H1 (cell line): ENCODE measurements at regions not wholly inside any gene's neighbourhood (a gene's known extent, or its start where the extent isn't known, plus 50 kb on each side); places are given as distances from the start of the nearest gene placed in this dataset.

Experiments used
- CTCF ChIA-PET: fragments of 300-600 bp; sonication (Branson Sonifier 250); formaldehyde crosslinking; loops from one replicate; lab custom pipeline; 2021; ENCODE audit not compliant: partially characterized antibody; lab: Charles Lee
- POLR2A ChIA-PET: fragments of 300-600 bp; sonication (Branson Sonifier 250); formaldehyde crosslinking; loops from one replicate; lab custom pipeline; 2021; ENCODE audit warnings: inconsistent platforms; ENCODE audit not compliant: partially characterized antibody; lab: Charles Lee
- DNase-seq, 2 experiments: peaks; one replicate each; pipeline versions ENCODE4 v3.0.0 to v3.0.0-alpha.2; 2010 to 2022; ENCODE audit warnings: low spot score in 2 of 2, low read depth in 1 of 2, mixed read lengths in 1 of 2
- FAIRE-seq: peaks from 2 replicates; lab custom pipeline; 2011; peaks lifted over from hg19 to GRCh38; lab: Jason Lieb, UNC
- H2AFZ ChIP-seq: 2 replicates; pipeline ENCODE4 v1.8.1; 2012; ENCODE audit warnings: low read length, inconsistent platforms
- H2AK5ac ChIP-seq: 2 replicates; pipeline ENCODE4 v1.6.1; 2013; ENCODE audit warnings: low read depth, low read length
- H2BK120ac ChIP-seq: replicated peaks from 2 replicates; pipeline ENCODE3; 2013; ENCODE audit warnings: low read depth, low read length, inconsistent platforms
- H2BK12ac ChIP-seq: 2 replicates; pipeline ENCODE4 v1.6.1; 2013; ENCODE audit warnings: low read depth, low read length
- H2BK15ac ChIP-seq: 2 replicates; pipeline ENCODE4 v1.6.1; 2013; ENCODE audit warnings: low read length
- H2BK20ac ChIP-seq: 2 replicates; pipeline ENCODE4 v1.6.1; 2013; ENCODE audit warnings: low read length
- H2BK5ac ChIP-seq: 2 replicates; pipeline ENCODE4 v1.6.1; 2013; ENCODE audit warnings: low read depth, low read length
- H3K14ac ChIP-seq: 2 replicates; pipeline ENCODE4 v1.6.1; 2013; ENCODE audit warnings: inconsistent platforms; ENCODE audit not compliant: insufficient read length
- H3K18ac ChIP-seq: 2 replicates; pipeline ENCODE4 v1.6.1; 2013; ENCODE audit warnings: low read length; ENCODE audit errors: extremely low read depth
- H3K23ac ChIP-seq: 2 replicates; pipeline ENCODE4 v1.6.1; 2013; ENCODE audit warnings: inconsistent platforms; ENCODE audit not compliant: insufficient read length
- H3K23me2 ChIP-seq: 2 replicates; pipeline ENCODE4 v1.6.1; 2013; ENCODE audit warnings: low read depth, low read length
- H3K27ac ChIP-seq: 2 replicates; pipeline ENCODE4 v1.6.1; 2011; ENCODE audit warnings: low read depth, low read length, inconsistent platforms
- H3K27me3 ChIP-seq, 4 experiments: replicated peaks in 1 of 4; 1 replicate in 1 of 4; 2 replicates in 3 of 4; pipeline versions ENCODE4 v1.6.1 to v1.8.1; 2011 to 2013; ENCODE audit warnings: low read length in 3 of 4, mild to moderate bottlenecking in 3 of 4, inconsistent platforms in 2 of 4, mixed read lengths in 2 of 4, moderate library complexity in 1 of 4; ENCODE audit not compliant: control insufficient read depth in 3 of 4, insufficient read depth in 3 of 4; ENCODE audit errors: extremely low read depth in 1 of 4
- H3K36me3 ChIP-seq, 4 experiments: 2 replicates each; pipeline versions ENCODE4 v1.6.1 to v1.8.1; 2011 to 2013; ENCODE audit warnings: mild to moderate bottlenecking in 4 of 4, low read length in 3 of 4, moderate library complexity in 2 of 4, control low read depth in 1 of 4, inconsistent platforms in 1 of 4; ENCODE audit not compliant: insufficient read depth in 4 of 4, control insufficient read depth in 2 of 4
- H3K4ac ChIP-seq: replicated peaks from 2 replicates; pipeline ENCODE3; 2013; ENCODE audit warnings: low read length, low read depth, mixed read lengths, inconsistent platforms; ENCODE audit not compliant: insufficient read length
- H3K4me1 ChIP-seq, 4 experiments: replicated peaks in 1 of 4; 1 replicate in 1 of 4; 2 replicates in 3 of 4; pipeline versions ENCODE4 v1.6.1 to v1.8.1; 2011 to 2013; ENCODE audit warnings: low read length in 3 of 4, inconsistent platforms in 2 of 4, mixed read lengths in 1 of 4; ENCODE audit not compliant: insufficient read depth in 4 of 4, control insufficient read depth in 3 of 4
- H3K4me2 ChIP-seq, 2 experiments: 2 replicates each; pipeline versions ENCODE4 v1.6.1 to v1.8.1; 2011 to 2013; ENCODE audit warnings: low read depth in 2 of 2, low read length in 2 of 2, control low read depth in 1 of 2, inconsistent platforms in 1 of 2, mild to moderate bottlenecking in 1 of 2; ENCODE audit not compliant: insufficient read depth in 1 of 2
- H3K4me3 ChIP-seq, 4 experiments: fragments of 200-600, 300-600 bp in 1 of 4; sonication (generic), shearing (Covaris generic), sonication (Bioruptor Twin) in 1 of 4; 2 replicates each; pipeline versions ENCODE4 v1.5.1 to v1.8.1; 2011 to 2016; ENCODE audit warnings: low read length in 4 of 4, low read depth in 3 of 4, control low read depth in 2 of 4, inconsistent platforms in 2 of 4, mild to moderate bottlenecking in 2 of 4, mixed read lengths in 1 of 4, moderate library complexity in 1 of 4; ENCODE audit not compliant: insufficient read depth in 2 of 4; ENCODE audit errors: extremely low read depth in 1 of 4
- H3K56ac ChIP-seq: replicated peaks from 2 replicates; pipeline ENCODE3; 2013; ENCODE audit warnings: low read depth, mild to moderate bottlenecking, mixed read lengths, low read length, inconsistent platforms; ENCODE audit not compliant: insufficient read length
- H3K79me1 ChIP-seq: 2 replicates; pipeline ENCODE4 v1.6.1; 2013; ENCODE audit warnings: low read depth, low read length, control low read depth
- H3K79me2 ChIP-seq, 2 experiments: 2 replicates each; pipeline versions ENCODE4 v1.6.1 to v1.8.1; 2012 to 2013; ENCODE audit warnings: low read length in 2 of 2, mild to moderate bottlenecking in 2 of 2, inconsistent platforms in 1 of 2; ENCODE audit not compliant: insufficient read depth in 2 of 2, control insufficient read depth in 1 of 2
- H3K9ac ChIP-seq, 4 experiments: replicated peaks in 1 of 4; 1 replicate in 1 of 4; 2 replicates in 3 of 4; pipeline versions ENCODE4 v1.6.1 to v1.8.1; 2011 to 2013; ENCODE audit warnings: low read depth in 3 of 4, low read length in 3 of 4, control low read depth in 2 of 4, mild to moderate bottlenecking in 2 of 4, moderate library complexity in 2 of 4, inconsistent platforms in 1 of 4; ENCODE audit errors: extremely low read depth in 1 of 4
- H3K9me3 ChIP-seq, 2 experiments: 2 replicates each; pipeline versions ENCODE4 v1.6.1 to v1.8.1; 2012 to 2013; ENCODE audit warnings: mild to moderate bottlenecking in 2 of 2, moderate library complexity in 2 of 2, control low read depth in 1 of 2, inconsistent platforms in 1 of 2, low read depth in 1 of 2, low read length in 1 of 2, mixed read lengths in 1 of 2; ENCODE audit not compliant: insufficient read depth in 2 of 2
- H4K20me1 ChIP-seq, 2 experiments: replicated peaks in 1 of 2; 2 replicates each; pipeline versions ENCODE3 to v1.8.1; 2011 to 2013; ENCODE audit warnings: inconsistent platforms in 2 of 2, low read length in 2 of 2, mild to moderate bottlenecking in 1 of 2; ENCODE audit not compliant: insufficient read depth in 2 of 2, control insufficient read depth in 1 of 2
- H4K5ac ChIP-seq: 2 replicates; pipeline ENCODE4 v1.6.1; 2013; ENCODE audit warnings: low read length, low read depth, mixed read lengths, inconsistent platforms; ENCODE audit not compliant: insufficient read length
- H4K8ac ChIP-seq: 2 replicates; pipeline ENCODE4 v1.8.0; 2013; ENCODE audit warnings: mild to moderate bottlenecking, moderate library complexity, low read length, inconsistent platforms; ENCODE audit not compliant: insufficient read depth; ENCODE audit errors: extremely low read depth
- H4K91ac ChIP-seq: replicated peaks from 2 replicates; pipeline ENCODE3; 2013; ENCODE audit warnings: low read length, mixed read lengths, inconsistent platforms; ENCODE audit not compliant: insufficient read length
- BCL11A ChIP-seq, 2 experiments: IDR thresholded peaks; one replicate each; pipeline ENCODE4 v1.6.1; 2011; ENCODE audit warnings: low read depth in 2 of 2, low read length in 2 of 2, mild to moderate bottlenecking in 2 of 2
- HDAC2 ChIP-seq, 2 experiments: fragments of 300-600 bp in 1 of 2; sonication (generic) in 1 of 2; IDR thresholded peaks; 2 replicates each; pipeline ENCODE4 v1.6.1; 2011 to 2012; ENCODE audit warnings: low read depth in 2 of 2, low read length in 2 of 2, mild to moderate bottlenecking in 2 of 2, moderate library complexity in 2 of 2, borderline replicate concordance in 1 of 2, inconsistent platforms in 1 of 2
- SP4 ChIP-seq: IDR thresholded peaks from 2 replicates; pipeline ENCODE4 v1.6.1; 2012; ENCODE audit warnings: low read length, inconsistent platforms
- TAF7 ChIP-seq: optimal IDR thresholded peaks from 2 replicates; pipeline ENCODE3; 2011; ENCODE audit warnings: low read depth, mild to moderate bottlenecking, inconsistent platforms, low read length, moderate library complexity, borderline replicate concordance
- TBP ChIP-seq: IDR thresholded peaks from 2 replicates; pipeline ENCODE4 v1.6.1; 2011; ENCODE audit warnings: low read depth, low read length, improper control_type of control experiment
- WGBS, 2 experiments: shearing (Covaris generic) in 1 of 2; methylation state at CpG; one replicate each; pipeline versions ENCODE4 v1.1.6 to v1.1.7; 2013 to 2015; ENCODE audit warnings: low lambda C conversion rate in 2 of 2, mixed read lengths in 2 of 2, inconsistent platforms in 1 of 2, low coverage in 1 of 2, missing lambda C conversion rate in 1 of 2; ENCODE audit not compliant: insufficient replicate concordance in 2 of 2, insufficient coverage in 1 of 2, insufficient read length in 1 of 2; ENCODE audit errors: extremely low coverage in 1 of 2, missing lambda C conversion rate in 1 of 2; 5-methylcytosine and 5-hydroxymethylcytosine counted together
- TF ChIP-seq, protein P1 (sequence below), 3 experiments: IDR thresholded peaks; 1 replicate in 2 of 3; 2 replicates in 1 of 3; pipeline versions ENCODE4 v1.5.1 to v1.6.1; 2011; ENCODE audit warnings: low read length in 3 of 3, mild to moderate bottlenecking in 3 of 3, inconsistent platforms in 2 of 3, low read depth in 1 of 3, moderate library complexity in 1 of 3; ENCODE audit not compliant: insufficient read depth in 1 of 3; ENCODE audit errors: control extremely low read depth in 1 of 3

DNA sequence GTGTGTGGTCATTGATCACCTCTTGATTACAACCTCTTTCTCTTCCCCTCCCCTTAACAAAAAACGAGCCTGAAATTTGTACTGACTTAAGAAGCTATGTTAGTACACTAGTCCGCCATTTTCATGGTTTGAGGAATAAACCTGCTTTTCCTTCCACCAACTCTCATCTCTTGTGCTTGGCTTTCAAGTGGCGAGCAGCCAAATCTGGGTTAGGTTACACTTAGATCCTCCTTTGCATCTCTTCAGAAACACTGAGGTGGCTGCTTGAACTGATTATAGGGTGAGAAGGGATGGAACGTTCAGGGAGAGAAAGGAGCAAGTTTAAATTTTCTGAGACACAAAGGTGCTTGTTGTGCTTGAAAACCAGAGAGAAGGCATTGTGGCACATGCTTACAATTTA is 2171.4 kb downstream of the LRRC4C start:
- Histone ChIP-seq H3K18ac (no peak overlapping the region), H3K36me3 (no peaks in the 10 kb centered on the region), H3K23ac (no peak overlapping the region), H2AFZ (no peak overlapping the region), H3K4me3 (no peak overlapping the region), H3K56ac (no peak overlapping the region), H2BK120ac (no peak overlapping the region), H2AK5ac (no peak overlapping the region), H3K23me2 (no peaks in the 10 kb centered on the region), H3K14ac (no peak overlapping the region), H3K4me1 (no peaks in the 10 kb centered on the region), H4K91ac (no peak overlapping the region), H3K27me3 (no peaks in the 10 kb centered on the region), H2BK20ac (no peak overlapping the region), H3K27ac (no peak overlapping the region), H4K8ac (no peak overlapping the region), H2BK5ac (no peak overlapping the region), H3K9me3 (peaks cover 7 to 18% of the 10 kb centered on the region in 2 experiments), H3K4me2 (no peak overlapping the region), H2BK15ac (no peak overlapping the region), H4K5ac (no peak overlapping the region), H3K79me1 (no peaks in the 10 kb centered on the region), H4K20me1 (no peaks in the 10 kb centered on the region), H3K9ac (no peak overlapping the region), H3K4ac (no peak overlapping the region), H3K79me2 (no peaks in the 10 kb centered on the region), H2BK12ac (no peak overlapping the region)
- CTCF ChIA-PET, result no interaction called here
- 82% methylated on average over 4 of the region's 4 CpGs; no CpG with 5 or more reads in 1 of the 2 experiments for WGBS, 2 experiments
- FAIRE-seq (no peak), DNase-seq (no peak)
- POLR2A ChIA-PET, result no interaction called here
- TF ChIP-seq SP4 (no peak), TBP (no peak), HDAC2 (IDR thresholded peaks at IDR 0.05; ENCODE audit: borderline replicate concordance in 1 of 2, low read depth in 2 of 2, low read length in 2 of 2) (no peak), TAF7 (no peak), BCL11A (IDR thresholded peaks at IDR 0.05; ENCODE audit: low read depth in 2 of 2, low read length in 2 of 2) (no peak)
- TF ChIP-seq, protein P1, sequence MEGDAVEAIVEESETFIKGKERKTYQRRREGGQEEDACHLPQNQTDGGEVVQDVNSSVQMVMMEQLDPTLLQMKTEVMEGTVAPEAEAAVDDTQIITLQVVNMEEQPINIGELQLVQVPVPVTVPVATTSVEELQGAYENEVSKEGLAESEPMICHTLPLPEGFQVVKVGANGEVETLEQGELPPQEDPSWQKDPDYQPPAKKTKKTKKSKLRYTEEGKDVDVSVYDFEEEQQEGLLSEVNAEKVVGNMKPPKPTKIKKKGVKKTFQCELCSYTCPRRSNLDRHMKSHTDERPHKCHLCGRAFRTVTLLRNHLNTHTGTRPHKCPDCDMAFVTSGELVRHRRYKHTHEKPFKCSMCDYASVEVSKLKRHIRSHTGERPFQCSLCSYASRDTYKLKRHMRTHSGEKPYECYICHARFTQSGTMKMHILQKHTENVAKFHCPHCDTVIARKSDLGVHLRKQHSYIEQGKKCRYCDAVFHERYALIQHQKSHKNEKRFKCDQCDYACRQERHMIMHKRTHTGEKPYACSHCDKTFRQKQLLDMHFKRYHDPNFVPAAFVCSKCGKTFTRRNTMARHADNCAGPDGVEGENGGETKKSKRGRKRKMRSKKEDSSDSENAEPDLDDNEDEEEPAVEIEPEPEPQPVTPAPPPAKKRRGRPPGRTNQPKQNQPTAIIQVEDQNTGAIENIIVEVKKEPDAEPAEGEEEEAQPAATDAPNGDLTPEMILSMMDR (IDR thresholded peaks at IDR 0.05; ENCODE audit: control extremely low read depth in 1 of 3, insufficient read depth in 1 of 3, low read depth in 1 of 3, low read length in 3 of 3), result no peak
